Transverse colon (tissue), 4 donors: ENCODE measurements at regions not wholly inside any gene's neighbourhood (a gene's known extent, or its start where the extent isn't known, plus 50 kb on each side); places are given as distances from the start of the nearest gene placed in this dataset.

Experiments used
- CTCF ChIP-seq, 5 experiments: fragments of 200-600 bp in 3 of 5; fragments of 450-650 bp in 2 of 5; sonication (generic) in 3 of 5; IDR thresholded peaks; 1 replicate in 2 of 5; 2 replicates in 3 of 5; pipeline ENCODE4 v1.5.1; 2016 to 2017; ENCODE audit warnings: antibody characterized with exemption in 5 of 5, inconsistent platforms in 3 of 5, mild to moderate bottlenecking in 2 of 5, moderate library complexity in 1 of 5
- EP300 ChIP-seq: sonication (generic); formaldehyde crosslinking; IDR thresholded peaks from one replicate; pipeline ENCODE4 v1.6.1; 2017; ENCODE audit warnings: antibody characterized with exemption, low read depth
- POLR2A ChIP-seq: fragments of 450-650 bp; IDR thresholded peaks from one replicate; pipeline ENCODE4 v1.6.1; 2016; ENCODE audit warnings: antibody characterized with exemption, mild to moderate bottlenecking, moderate library complexity
- POLR2AphosphoS5 ChIP-seq, 3 donors: sonication (generic); formaldehyde crosslinking; IDR thresholded peaks; one replicate each; pipeline ENCODE4 v1.6.1; 2016; ENCODE audit warnings: antibody characterized with exemption in 3 of 3

GRCh38 chr6:85751374-85752055, 108.8 kb upstream of the SYNCRIP start:
- TF ChIP-seq EP300 (no peak), CTCF (IDR thresholded peaks at IDR 0.05) (no peak), POLR2AphosphoS5 (IDR thresholded peaks at IDR 0.05) (no peak), POLR2A (no peak)
